Ascending aorta (tissue), 2 donors: ENCODE measurements at regions not wholly inside any gene's neighbourhood (a gene's known extent, or its start where the extent isn't known, plus 50 kb on each side); places are given as distances from the start of the nearest gene placed in this dataset.

ENCODE experiments used
- DNase-seq, 2 donors: peaks; one replicate each; pipeline ENCODE4 v3.0.0-alpha.2; 2019; ENCODE audit warnings: low spot score in 2 of 2
- H3K27ac ChIP-seq, 2 donors: fragments of 200-600 bp; sonication (generic); one replicate each; pipeline ENCODE4 v1.5.1; 2016 to 2017; ENCODE audit warnings: mild to moderate bottlenecking in 1 of 2
- H3K27me3 ChIP-seq: fragments of 200-600 bp; sonication (generic); one replicate; pipeline ENCODE4 v1.5.1; 2017
- H3K36me3 ChIP-seq, 2 donors: fragments of 200-600 bp; sonication (generic); one replicate each; pipeline ENCODE4 v1.5.1; 2016
- H3K4me1 ChIP-seq, 2 donors: fragments of 200-600 bp; sonication (generic); one replicate each; pipeline ENCODE4 v1.5.1; 2016 to 2017; ENCODE audit warnings: mild to moderate bottlenecking in 1 of 2
- H3K4me3 ChIP-seq, 2 donors: fragments of 200-600 bp; sonication (generic); one replicate each; pipeline ENCODE4 v1.5.1; 2016 to 2017; ENCODE audit warnings: mild to moderate bottlenecking in 1 of 2
- H3K9me3 ChIP-seq, 2 donors: fragments of 200-600 bp; sonication (generic); one replicate each; pipeline ENCODE4 v1.5.1; 2016
- CTCF ChIP-seq, 3 experiments: fragments of 200-600 bp in 2 of 3; fragments of 450-650 bp in 1 of 3; sonication (generic) in 2 of 3; IDR thresholded peaks; one replicate each; pipeline ENCODE4 v1.5.1; 2016 to 2019; ENCODE audit warnings: antibody characterized with exemption in 3 of 3, mild to moderate bottlenecking in 1 of 3, moderate library complexity in 1 of 3
- intact Hi-C: fragments of 100-400 bp; cut with DNase I; formaldehyde crosslinking; loops from one replicate; pipeline ENCODE4 v1.15.1; 2023

GRCh38 chr10:125514206-125515162, 168.5 kb downstream of the TEX36 start:
- Histone ChIP-seq H3K9me3 (no peaks in the 10 kb centered on the region), H3K4me1 (no peaks in the 10 kb centered on the region), H3K36me3 (no peaks in the 10 kb centered on the region), H3K4me3 (no peak overlapping the region), H3K27me3 (no peaks in the 10 kb centered on the region), H3K27ac (no peak overlapping the region)
- no peak for DNase-seq
- intact Hi-C loops, result no loop called here
- TF ChIP-seq CTCF (IDR thresholded peaks at IDR 0.05), result no peak

- Histone ChIP-seq H3K4me1 (no peaks in the 10 kb centered on the region), H3K27ac (no peak overlapping the region), H3K36me3 (no peaks in the 10 kb centered on the region), H3K27me3 (no peaks in the 10 kb centered on the region), H3K9me3 (no peaks in the 10 kb centered on the region), H3K4me3 (no peak overlapping the region)
- no peak for DNase-seq
- intact Hi-C loops, result no loop called here
- no peak for TF ChIP-seq CTCF (IDR thresholded peaks at IDR 0.05)
These were observed 169.4 kb downstream of the TEX36 start for GRCh38 chr10:125513429-125514182.

GRCh38 chr10:125510998-125511397, 172.0 kb downstream of the TEX36 start:
- Histone ChIP-seq H3K36me3 (no peaks in the 10 kb centered on the region), H3K9me3 (no peaks in the 10 kb centered on the region), H3K27me3 (no peaks in the 10 kb centered on the region), H3K4me1 (no peaks in the 10 kb centered on the region), H3K4me3 (no peak overlapping the region), H3K27ac (no peak overlapping the region)
- intact Hi-C loops, result no loop called here
- TF ChIP-seq CTCF (IDR thresholded peaks at IDR 0.05), result no peak
- DNase-seq, result no peak

GRCh38 chr10:125505648-125506047, 177.3 kb downstream of the TEX36 start:
- Histone ChIP-seq H3K4me3 (no peak overlapping the region), H3K4me1 (no peaks in the 10 kb centered on the region), H3K9me3 (no peaks in the 10 kb centered on the region), H3K27me3 (no peaks in the 10 kb centered on the region), H3K36me3 (no peaks in the 10 kb centered on the region), H3K27ac (no peak overlapping the region)
- intact Hi-C loops, result no loop called here
- no peak for DNase-seq
- TF ChIP-seq CTCF (IDR thresholded peaks at IDR 0.05), result no peak

GRCh38 chr10:125502276-125502675, 180.7 kb downstream of the TEX36 start:
- intact Hi-C loops, result no loop called here
- Histone ChIP-seq H3K9me3 (no peaks in the 10 kb centered on the region), H3K27me3 (no peaks in the 10 kb centered on the region), H3K4me1 (no peaks in the 10 kb centered on the region), H3K27ac (no peak overlapping the region), H3K4me3 (no peak overlapping the region), H3K36me3 (no peaks in the 10 kb centered on the region)
- DNase-seq, result no peak
- TF ChIP-seq CTCF (IDR thresholded peaks at IDR 0.05), result no peak
